Fibroblast of villous mesenchyme (primary cell): ENCODE measurements at regions not wholly inside any gene's neighbourhood (a gene's known extent, or its start where the extent isn't known, plus 50 kb on each side); places are given as distances from the start of the nearest gene placed in this dataset.
"Not testable (repeated sequence)": the region's sequence is repeated elsewhere in the genome, so short reads cannot be mapped to it uniquely, and the experiment has no call there.

Source experiments
- DNase-seq: peaks from one replicate; pipeline ENCODE4 v3.0.0-alpha.2; 2010; ENCODE audit warnings: low read depth
- H3K4me3 ChIP-seq: 2 replicates; pipeline ENCODE4 v1.5.1; 2011; ENCODE audit warnings: low read depth, mild to moderate bottlenecking, low read length
- CTCF ChIP-seq: IDR thresholded peaks from 2 replicates; pipeline ENCODE4 v1.5.1; 2012; ENCODE audit warnings: low read depth, mild to moderate bottlenecking, low read length; ENCODE audit not compliant: insufficient read depth

DNA sequence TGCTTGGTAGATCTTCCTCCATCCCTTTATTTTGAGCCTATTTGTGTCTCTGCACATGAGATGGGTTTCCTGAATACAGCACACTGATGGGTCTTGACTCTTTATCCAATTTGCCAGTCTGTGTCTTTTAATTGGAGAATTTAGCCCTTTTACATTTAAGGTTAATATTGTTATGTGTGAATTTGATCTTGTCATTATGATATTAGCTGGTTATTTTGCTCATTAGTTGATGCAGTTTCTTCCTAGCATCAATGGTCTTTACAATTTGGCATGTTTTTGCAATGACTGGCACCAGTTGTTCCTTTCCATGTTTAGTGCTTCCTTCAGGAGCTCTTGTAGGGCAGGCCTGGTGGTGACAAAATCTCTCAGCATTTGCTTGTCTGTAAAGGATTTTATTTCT is 72.4 kb downstream of the HNRNPD start:
- not testable (repeated sequence) for DNase-seq, H3K4me3 ChIP-seq

- no peak overlapping the region for H3K4me3 ChIP-seq
- no peak for TF ChIP-seq CTCF
- DNase-seq, result no peak
These were observed 80.5 kb downstream of the HNRNPD start for GRCh38 chr4:82293304-82293703.

- DNase-seq, result no peak
- TF ChIP-seq CTCF, result no peak
- H3K4me3 ChIP-seq, result no peak overlapping the region
These were observed 86.1 kb downstream of the HNRNPD start for GRCh38 chr4:82287720-82288119.

DNA sequence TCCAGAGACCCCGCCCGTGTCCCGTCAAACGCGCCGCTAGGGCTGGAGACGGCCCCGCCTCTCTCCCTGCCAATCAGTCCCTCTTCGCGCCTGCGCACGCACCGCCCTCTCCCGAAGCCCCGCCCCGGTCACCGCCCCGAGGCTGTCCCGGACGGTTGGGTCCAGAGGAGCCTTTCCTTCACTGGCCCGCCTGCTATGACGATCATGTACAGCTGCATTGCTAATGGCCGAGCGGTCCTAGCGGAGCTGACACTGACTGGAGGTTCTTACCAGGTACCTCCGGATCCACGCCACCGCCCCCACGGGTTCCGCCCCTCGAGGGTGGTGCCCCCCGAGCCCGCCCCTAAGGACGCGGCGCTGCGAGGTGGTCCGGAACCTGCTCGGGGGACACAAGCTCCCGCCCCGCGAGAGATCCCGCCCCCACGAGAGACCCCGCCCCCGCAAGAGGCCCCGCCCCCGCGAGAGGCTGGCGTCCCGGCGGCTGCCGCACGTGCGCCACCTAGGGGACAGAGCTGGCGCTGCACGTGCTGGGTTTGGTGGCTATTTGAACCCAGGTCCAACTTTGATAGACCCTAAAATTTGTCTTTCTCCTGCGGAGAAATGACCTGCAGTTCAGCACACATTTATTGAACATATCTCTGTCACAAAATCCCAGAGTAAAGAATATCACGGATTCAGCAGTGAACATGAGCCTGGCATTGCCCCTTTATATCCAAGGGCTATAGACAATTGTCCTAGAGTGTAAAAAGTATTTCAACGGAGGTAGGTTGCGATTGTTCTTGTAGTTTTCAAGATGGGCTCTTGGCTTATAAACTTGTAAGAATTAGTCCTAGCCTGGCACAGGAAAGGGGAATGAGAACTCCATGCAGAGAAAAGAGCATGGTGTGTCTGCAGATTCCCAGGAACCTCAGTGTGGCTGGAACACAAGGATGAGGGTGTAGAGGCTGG is 88.7 kb downstream of the HNRNPD start:
- peak; percentile 83 for TF ChIP-seq CTCF
- peak; percentile 98 for DNase-seq
- peak overlapping the region; percentile 56 for H3K4me3 ChIP-seq

DNA sequence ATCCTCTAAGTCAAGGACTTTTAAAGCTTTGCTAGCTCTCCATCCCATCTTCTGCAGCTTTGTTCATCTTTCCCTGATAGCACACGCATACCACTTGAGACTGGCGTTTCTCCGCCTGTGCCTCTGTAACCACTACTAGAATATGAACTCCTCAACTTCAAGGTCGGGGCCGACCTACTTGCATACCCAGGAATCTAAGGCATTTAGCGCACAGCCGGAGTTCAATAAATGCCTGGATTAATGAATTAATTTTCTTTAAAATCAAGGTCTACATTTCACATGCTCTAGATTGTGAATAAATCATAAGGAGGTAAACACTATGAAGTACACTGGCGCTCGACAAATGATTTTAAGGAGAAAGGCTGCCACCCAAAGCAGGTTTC is 89.3 kb downstream of the HNRNPD start:
- peak overlapping the region; percentile 56 for H3K4me3 ChIP-seq
- TF ChIP-seq CTCF, result no peak
- no peak for DNase-seq

GRCh38 chr4:82282875-82283274 is 90.9 kb downstream of the HNRNPD start:
- no peak for DNase-seq
- no peak for TF ChIP-seq CTCF
- no peak overlapping the region for H3K4me3 ChIP-seq

DNA sequence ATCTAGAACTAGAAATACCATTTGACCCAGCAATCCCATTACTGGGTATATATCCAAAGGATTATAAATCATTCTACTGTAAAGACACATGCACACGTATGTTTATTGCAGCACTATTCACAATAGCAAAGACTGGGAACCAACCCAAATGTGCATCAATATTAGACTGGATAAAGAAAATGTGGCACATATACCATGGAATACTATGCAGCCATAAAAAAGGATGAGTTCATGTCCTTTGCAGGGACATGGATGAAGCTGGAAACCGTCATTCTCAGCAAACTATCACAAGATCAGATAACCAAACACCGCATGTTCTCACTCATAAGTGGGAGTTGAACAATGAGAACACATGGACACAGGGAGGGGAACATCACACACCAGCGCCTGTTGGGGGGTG is 94.2 kb downstream of the HNRNPD start:
- not testable (repeated sequence) for H3K4me3 ChIP-seq, DNase-seq

DNA sequence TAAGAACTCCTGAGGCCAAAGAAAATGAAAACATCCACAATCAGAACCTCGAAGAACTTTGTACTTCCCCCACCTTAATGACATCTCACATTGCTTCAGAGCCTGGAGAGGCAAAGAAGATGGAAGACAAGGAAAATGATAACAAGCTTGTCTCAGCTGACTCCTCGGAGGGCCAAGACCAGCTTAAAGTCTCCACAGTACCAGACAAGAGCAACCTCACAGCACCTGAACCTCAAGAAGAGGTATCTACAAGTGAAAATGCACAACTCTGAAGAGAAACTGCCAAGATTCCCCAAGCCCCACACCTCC is 97.5 kb downstream of the HNRNPD start:
- H3K4me3 ChIP-seq, result no peak overlapping the region
- no peak for TF ChIP-seq CTCF
- DNase-seq, result no peak
